Nephron progenitor cell (in vitro differentiated cells): ENCODE measurements at regions not wholly inside any gene's neighbourhood (a gene's known extent, or its start where the extent isn't known, plus 50 kb on each side); places are given as distances from the start of the nearest gene placed in this dataset.
"Not testable (repeated sequence)": the region's sequence is repeated elsewhere in the genome, so short reads cannot be mapped to it uniquely, and the experiment has no call there.

ENCODE experiments used
- DNase-seq: peaks from one replicate; pipeline ENCODE4 v3.0.0; 2021
- H3K27ac Mint-ChIP-seq: 2 replicates; pipeline ENCODE4 v1.8.0; 2021; ENCODE audit warnings: mild to moderate bottlenecking, moderate library complexity, mixed read lengths
- H3K27me3 Mint-ChIP-seq: 2 replicates; pipeline ENCODE4 v1.8.0; 2021; ENCODE audit warnings: mild to moderate bottlenecking, low read depth, mixed read lengths; ENCODE audit not compliant: poor library complexity
- H3K36me3 Mint-ChIP-seq: 2 replicates; pipeline ENCODE4 v1.8.0; 2021; ENCODE audit warnings: low read depth, mixed read lengths
- H3K4me1 Mint-ChIP-seq: 2 replicates; pipeline ENCODE4 v1.8.0; 2021; ENCODE audit warnings: mixed read lengths
- H3K4me3 Mint-ChIP-seq: 2 replicates; pipeline ENCODE4 v1.8.0; 2021; ENCODE audit warnings: mild to moderate bottlenecking, moderate library complexity, mixed read lengths
- H3K9me3 Mint-ChIP-seq: 2 replicates; pipeline ENCODE4 v1.8.0; 2021; ENCODE audit warnings: mild to moderate bottlenecking, moderate library complexity, mixed read lengths
- CTCF ChIP-seq: fragments of 200-600 bp; sonication (generic); IDR thresholded peaks from 2 replicates; pipeline ENCODE4 v1.5.0; 2021; ENCODE audit warnings: antibody characterized with exemption

- Mint-ChIP-seq H3K4me3 (no peak overlapping the region), H3K27me3 (peaks cover 2% of the 10 kb centered on the region), H3K27ac (no peak overlapping the region), H3K4me1 (no peaks in the 10 kb centered on the region), H3K9me3 (no peaks in the 10 kb centered on the region), H3K36me3 (no peaks in the 10 kb centered on the region)
- DNase-seq, result no peak
- TF ChIP-seq CTCF, result no peak
These were observed 71.6 kb upstream of the PPM1H start for GRCh38 chr12:63006536-63006935.

- Mint-ChIP-seq H3K27me3 (peaks cover 6% of the 10 kb centered on the region), H3K36me3 (no peaks in the 10 kb centered on the region), H3K4me1 (no peaks in the 10 kb centered on the region), H3K4me3 (no peak overlapping the region), H3K27ac (no peak overlapping the region), H3K9me3 (no peaks in the 10 kb centered on the region)
- DNase-seq, result no peak
- no peak for TF ChIP-seq CTCF
These were observed 70.4 kb upstream of the PPM1H start for GRCh38 chr12:63005382-63005781.

- H3K4me1 Mint-ChIP-seq, result peaks cover 8% of the 10 kb centered on the region
- H3K27ac Mint-ChIP-seq, result no peak overlapping the region
- H3K27me3 Mint-ChIP-seq, result peaks cover 6% of the 10 kb centered on the region
- H3K4me3 Mint-ChIP-seq, result no peak overlapping the region
- DNase-seq, result no peak
- H3K36me3 Mint-ChIP-seq, result no peaks in the 10 kb centered on the region
- TF ChIP-seq CTCF, result no peak
- no peaks in the 10 kb centered on the region for H3K9me3 Mint-ChIP-seq
These were observed 68.4 kb upstream of the PPM1H start for GRCh38 chr12:63003223-63003819.

- not testable (repeated sequence) for H3K4me3 Mint-ChIP-seq, H3K27ac Mint-ChIP-seq, H3K36me3 Mint-ChIP-seq, DNase-seq, H3K9me3 Mint-ChIP-seq, H3K27me3 Mint-ChIP-seq
- peaks cover 12% of the 10 kb centered on the region for H3K4me1 Mint-ChIP-seq
These were observed 67.1 kb upstream of the PPM1H start for GRCh38 chr12:63002059-63002458.

GRCh38 chr12:62998454-62998853 is 63.5 kb upstream of the PPM1H start:
- TF ChIP-seq CTCF, result no peak
- Mint-ChIP-seq H3K4me1 (peaks cover 12% of the 10 kb centered on the region), H3K36me3 (no peaks in the 10 kb centered on the region), H3K27ac (no peak overlapping the region), H3K4me3 (no peak overlapping the region), H3K9me3 (no peaks in the 10 kb centered on the region), H3K27me3 (peaks cover 7% of the 10 kb centered on the region)
- DNase-seq, result no peak

- no peaks in the 10 kb centered on the region for H3K36me3 Mint-ChIP-seq
- peaks cover 3% of the 10 kb centered on the region for H3K27me3 Mint-ChIP-seq
- TF ChIP-seq CTCF, result no peak
- H3K9me3 Mint-ChIP-seq, result peaks cover 15% of the 10 kb centered on the region
- DNase-seq, result no peak
- no peak overlapping the region for H3K27ac Mint-ChIP-seq
- peaks cover 12% of the 10 kb centered on the region for H3K4me1 Mint-ChIP-seq
- no peak overlapping the region for H3K4me3 Mint-ChIP-seq
These were observed 60.1 kb upstream of the PPM1H start for GRCh38 chr12:62995097-62995496.
